PC-9 (cell line): ENCODE measurements at regions not wholly inside any gene's neighbourhood (a gene's known extent, or its start where the extent isn't known, plus 50 kb on each side); places are given as distances from the start of the nearest gene placed in this dataset.

Experiments used
- EZH2 ChIP-seq: fragments of 200-600 bp; sonication (generic); IDR thresholded peaks from 2 replicates; pipeline ENCODE4 v1.8.0; 2017; ENCODE audit warnings: antibody characterized with exemption, low read depth
- TF ChIP-seq, protein P1 (sequence below): fragments of 200-600 bp; sonication (generic); conservative IDR thresholded peaks from 2 replicates; pipeline ENCODE4 v1.6.1; 2017; ENCODE audit warnings: mixed run types, antibody characterized with exemption, mild to moderate bottlenecking, moderate library complexity

GRCh38 chr9:90017679-90018078, 412.9 kb downstream of the GADD45G start:
- TF ChIP-seq, protein P1, sequence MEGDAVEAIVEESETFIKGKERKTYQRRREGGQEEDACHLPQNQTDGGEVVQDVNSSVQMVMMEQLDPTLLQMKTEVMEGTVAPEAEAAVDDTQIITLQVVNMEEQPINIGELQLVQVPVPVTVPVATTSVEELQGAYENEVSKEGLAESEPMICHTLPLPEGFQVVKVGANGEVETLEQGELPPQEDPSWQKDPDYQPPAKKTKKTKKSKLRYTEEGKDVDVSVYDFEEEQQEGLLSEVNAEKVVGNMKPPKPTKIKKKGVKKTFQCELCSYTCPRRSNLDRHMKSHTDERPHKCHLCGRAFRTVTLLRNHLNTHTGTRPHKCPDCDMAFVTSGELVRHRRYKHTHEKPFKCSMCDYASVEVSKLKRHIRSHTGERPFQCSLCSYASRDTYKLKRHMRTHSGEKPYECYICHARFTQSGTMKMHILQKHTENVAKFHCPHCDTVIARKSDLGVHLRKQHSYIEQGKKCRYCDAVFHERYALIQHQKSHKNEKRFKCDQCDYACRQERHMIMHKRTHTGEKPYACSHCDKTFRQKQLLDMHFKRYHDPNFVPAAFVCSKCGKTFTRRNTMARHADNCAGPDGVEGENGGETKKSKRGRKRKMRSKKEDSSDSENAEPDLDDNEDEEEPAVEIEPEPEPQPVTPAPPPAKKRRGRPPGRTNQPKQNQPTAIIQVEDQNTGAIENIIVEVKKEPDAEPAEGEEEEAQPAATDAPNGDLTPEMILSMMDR: no peak
- no peak for TF ChIP-seq EZH2
